SU-DHL-6 (cell line): ENCODE measurements at regions not wholly inside any gene's neighbourhood (a gene's known extent, or its start where the extent isn't known, plus 50 kb on each side); places are given as distances from the start of the nearest gene placed in this dataset.

Experiments used
- H2AFZ ChIP-seq: fragments of 200-600 bp; sonication (generic); 2 replicates; pipeline ENCODE4 v1.6.1; 2014; ENCODE audit warnings: low read depth, mild to moderate bottlenecking, moderate library complexity, mixed read lengths, antibody characterized with exemption, low read length; ENCODE audit not compliant: severe bottlenecking
- H3F3A ChIP-seq: fragments of 200-600 bp; shearing (Covaris generic); 2 replicates; pipeline ENCODE4 v1.6.0; 2016; ENCODE audit warnings: antibody characterized with exemption, mild to moderate bottlenecking; ENCODE audit not compliant: insufficient read depth
- H3K27ac ChIP-seq: fragments of 200-600 bp; sonication (generic); 2 replicates; pipeline ENCODE4 v1.5.1; 2016; ENCODE audit warnings: low read depth, mild to moderate bottlenecking, low read length, moderate library complexity, mixed read lengths
- H3K27me3 ChIP-seq: fragments of 200-600 bp; sonication (generic), shearing (Covaris generic); 2 replicates; pipeline ENCODE4 v1.6.0; 2014; ENCODE audit warnings: mild to moderate bottlenecking, low read length
- H3K36me3 ChIP-seq: fragments of 200-600 bp; sonication (generic); 2 replicates; pipeline ENCODE4 v1.6.1; 2014; ENCODE audit warnings: mild to moderate bottlenecking, low read length, mixed read lengths
- H3K4me2 ChIP-seq: fragments of 300-600, 200-600 bp; shearing (Covaris generic), sonication (generic); 2 replicates; pipeline ENCODE4 v1.6.0; 2014; ENCODE audit warnings: low read length, low read depth, mild to moderate bottlenecking; ENCODE audit not compliant: poor library complexity, severe bottlenecking
- H3K4me3 ChIP-seq: fragments of 200-600 bp; sonication (generic); 2 replicates; pipeline ENCODE4 v1.5.1; 2014; ENCODE audit warnings: antibody characterized with exemption, low read length, mild to moderate bottlenecking, mixed read lengths; ENCODE audit not compliant: insufficient read depth, poor library complexity, severe bottlenecking
- H3K79me2 ChIP-seq: fragments of 200-600 bp; sonication (generic); 2 replicates; pipeline ENCODE4 v1.6.1; 2014; ENCODE audit warnings: mild to moderate bottlenecking, low read length, moderate library complexity; ENCODE audit not compliant: insufficient read depth
- H3K9ac ChIP-seq: fragments of 200-600 bp; sonication (generic); 2 replicates; pipeline ENCODE4 v1.7.0; 2014; ENCODE audit warnings: mild to moderate bottlenecking, low read length
- H3K9me2 ChIP-seq: fragments of 200-600 bp; sonication (generic); replicated peaks from 2 replicates; pipeline ENCODE4 v1.6.1; 2014; ENCODE audit warnings: low read length; ENCODE audit not compliant: insufficient read depth
- H3K9me3 ChIP-seq: fragments of 200-600 bp; sonication (generic); 2 replicates; pipeline ENCODE4 v1.6.1; 2014; ENCODE audit warnings: low read length, mixed read lengths; ENCODE audit not compliant: insufficient read depth
- H4K20me1 ChIP-seq: fragments of 200-600 bp; sonication (generic); 2 replicates; pipeline ENCODE4 v1.6.1; 2014; ENCODE audit warnings: low read depth, mild to moderate bottlenecking, antibody characterized with exemption, low read length, moderate library complexity, mixed read lengths
- EZH2phosphoT487 ChIP-seq: fragments of 200-600 bp; sonication (generic), shearing (Covaris generic); conservative IDR thresholded peaks from 2 replicates; pipeline ENCODE4 v1.6.1; 2018; ENCODE audit warnings: mild to moderate bottlenecking, antibody characterized with exemption, low read length, moderate library complexity, mixed read lengths
- TF ChIP-seq, protein P1 (sequence below): fragments of 200-600 bp; sonication (generic); IDR thresholded peaks from one replicate; pipeline ENCODE4 v1.5.1; 2017; ENCODE audit warnings: antibody characterized with exemption, mild to moderate bottlenecking, low read length, moderate library complexity; ENCODE audit not compliant: insufficient read depth, poor library complexity, severe bottlenecking

GRCh38 chr14:97353102-97353501, 555.9 kb downstream of the VRK1 start:
- Histone ChIP-seq H3K27ac (no peak overlapping the region), H3K4me2 (no peak overlapping the region), H2AFZ (no peak overlapping the region), H3K79me2 (no peaks in the 10 kb centered on the region), H3F3A (no peaks in the 10 kb centered on the region), H3K9me3 (no peaks in the 10 kb centered on the region), H3K9me2 (no peaks in the 10 kb centered on the region), H4K20me1 (no peaks in the 10 kb centered on the region), H3K36me3 (no peaks in the 10 kb centered on the region), H3K4me3 (no peak overlapping the region), H3K9ac (no peak overlapping the region), H3K27me3 (no peaks in the 10 kb centered on the region)
- TF ChIP-seq EZH2phosphoT487 = no peak
- TF ChIP-seq, protein P1, sequence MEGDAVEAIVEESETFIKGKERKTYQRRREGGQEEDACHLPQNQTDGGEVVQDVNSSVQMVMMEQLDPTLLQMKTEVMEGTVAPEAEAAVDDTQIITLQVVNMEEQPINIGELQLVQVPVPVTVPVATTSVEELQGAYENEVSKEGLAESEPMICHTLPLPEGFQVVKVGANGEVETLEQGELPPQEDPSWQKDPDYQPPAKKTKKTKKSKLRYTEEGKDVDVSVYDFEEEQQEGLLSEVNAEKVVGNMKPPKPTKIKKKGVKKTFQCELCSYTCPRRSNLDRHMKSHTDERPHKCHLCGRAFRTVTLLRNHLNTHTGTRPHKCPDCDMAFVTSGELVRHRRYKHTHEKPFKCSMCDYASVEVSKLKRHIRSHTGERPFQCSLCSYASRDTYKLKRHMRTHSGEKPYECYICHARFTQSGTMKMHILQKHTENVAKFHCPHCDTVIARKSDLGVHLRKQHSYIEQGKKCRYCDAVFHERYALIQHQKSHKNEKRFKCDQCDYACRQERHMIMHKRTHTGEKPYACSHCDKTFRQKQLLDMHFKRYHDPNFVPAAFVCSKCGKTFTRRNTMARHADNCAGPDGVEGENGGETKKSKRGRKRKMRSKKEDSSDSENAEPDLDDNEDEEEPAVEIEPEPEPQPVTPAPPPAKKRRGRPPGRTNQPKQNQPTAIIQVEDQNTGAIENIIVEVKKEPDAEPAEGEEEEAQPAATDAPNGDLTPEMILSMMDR = no peak

DNA sequence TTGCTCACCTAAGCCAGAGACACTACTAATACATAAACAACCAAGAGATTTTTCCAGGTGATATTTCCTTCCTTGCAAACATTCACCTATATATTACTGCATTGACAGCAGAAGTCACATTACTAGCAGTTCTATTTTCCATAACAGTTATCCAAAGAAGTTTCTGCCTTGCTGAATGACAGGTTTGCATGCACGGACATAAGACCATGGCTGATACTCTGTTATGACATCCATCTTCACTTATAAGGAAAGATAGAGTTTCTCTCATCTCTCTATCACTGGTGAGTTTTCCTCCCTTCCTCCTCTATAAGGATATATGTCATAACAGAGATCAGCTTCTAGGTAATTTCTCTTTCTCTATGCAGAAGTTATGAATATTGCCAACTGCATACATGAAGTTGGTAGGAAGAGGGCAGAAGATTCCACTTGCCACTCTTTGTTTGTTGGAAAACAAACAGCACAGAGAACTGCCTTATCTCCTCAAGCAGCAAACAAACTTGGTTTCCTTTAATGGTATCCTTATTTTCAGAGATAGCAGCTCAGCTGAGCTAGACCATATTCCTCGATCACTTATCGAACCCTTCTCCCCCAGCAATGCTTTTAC, 557.0 kb downstream of the VRK1 start:
- no peak overlapping the region for H3K9ac ChIP-seq
- H3F3A ChIP-seq = no peaks in the 10 kb centered on the region
- no peaks in the 10 kb centered on the region for H3K36me3 ChIP-seq
- no peaks in the 10 kb centered on the region for H4K20me1 ChIP-seq
- no peak overlapping the region for H2AFZ ChIP-seq
- no peak for TF ChIP-seq EZH2phosphoT487
- TF ChIP-seq, protein P1 = no peak
- H3K27me3 ChIP-seq = no peaks in the 10 kb centered on the region
- H3K79me2 ChIP-seq = no peaks in the 10 kb centered on the region
- H3K27ac ChIP-seq = no peak overlapping the region
- no peaks in the 10 kb centered on the region for H3K9me2 ChIP-seq
- H3K4me2 ChIP-seq = no peak overlapping the region
- no peak overlapping the region for H3K4me3 ChIP-seq
- H3K9me3 ChIP-seq = no peaks in the 10 kb centered on the region

DNA sequence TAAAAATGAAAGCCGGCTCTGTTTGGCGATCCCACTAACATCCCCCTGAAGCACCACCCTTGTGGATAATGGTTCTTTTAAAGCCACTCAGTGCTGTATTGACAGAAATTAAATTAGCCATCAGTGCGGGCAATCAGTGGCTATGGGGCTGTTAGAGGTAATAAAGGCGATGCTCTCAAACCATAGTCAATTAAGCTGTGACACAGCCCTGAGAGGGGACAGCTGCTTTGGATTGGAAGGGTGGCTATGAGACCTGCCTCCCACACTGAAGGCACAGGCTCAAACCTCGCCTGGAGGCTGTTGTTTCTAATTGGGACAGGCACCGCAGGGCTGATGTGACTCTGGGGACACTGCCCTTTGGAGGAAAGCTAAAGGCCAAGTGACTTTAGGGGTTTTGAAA, 562.2 kb downstream of the VRK1 start:
- Histone ChIP-seq H3K4me3 (no peak overlapping the region), H3K9me2 (no peaks in the 10 kb centered on the region), H3K4me2 (no peak overlapping the region), H3K27me3 (no peaks in the 10 kb centered on the region), H3K9me3 (no peaks in the 10 kb centered on the region), H4K20me1 (no peaks in the 10 kb centered on the region), H2AFZ (no peak overlapping the region), H3K27ac (no peak overlapping the region), H3K36me3 (no peaks in the 10 kb centered on the region), H3K79me2 (no peaks in the 10 kb centered on the region), H3K9ac (no peak overlapping the region), H3F3A (no peaks in the 10 kb centered on the region)
- TF ChIP-seq, protein P1 = no peak
- TF ChIP-seq EZH2phosphoT487 = no peak
